ENCODE measurements at regions not wholly inside any gene's neighbourhood (a gene's known extent, or its start where the extent isn't known, plus 50 kb on each side); places are given as distances from the start of the nearest gene placed in this dataset.
"Not testable (repeated sequence)": the region's sequence is repeated elsewhere in the genome, so short reads cannot be mapped to it uniquely, and the experiment has no call there.

DNA sequence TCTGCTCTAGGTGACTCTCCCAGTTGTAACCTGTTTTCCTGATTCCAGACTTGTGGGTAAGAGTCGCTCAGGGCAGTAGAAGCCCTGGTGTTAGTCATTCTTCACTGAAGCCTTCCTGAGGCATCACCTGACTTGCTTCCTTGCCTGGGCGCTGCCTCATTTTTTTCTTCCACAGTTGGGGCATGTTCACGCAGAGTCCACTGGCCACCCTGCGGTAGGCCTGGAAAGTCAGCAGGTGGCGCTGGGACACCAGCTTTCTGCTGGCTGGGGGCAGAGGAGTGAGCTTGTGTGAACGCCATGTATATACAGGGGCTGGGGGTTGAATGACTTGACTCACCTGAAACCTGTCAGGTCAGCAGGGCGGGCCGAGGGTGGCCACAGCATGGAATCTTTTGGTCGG lies 189.3 kb upstream of the TP53TG3 start:
- not testable (repeated sequence) for H3K27ac ChIP-seq; H3K4me3 ChIP-seq; DNase-seq (ENCODE audit: low spot score)

DNA sequence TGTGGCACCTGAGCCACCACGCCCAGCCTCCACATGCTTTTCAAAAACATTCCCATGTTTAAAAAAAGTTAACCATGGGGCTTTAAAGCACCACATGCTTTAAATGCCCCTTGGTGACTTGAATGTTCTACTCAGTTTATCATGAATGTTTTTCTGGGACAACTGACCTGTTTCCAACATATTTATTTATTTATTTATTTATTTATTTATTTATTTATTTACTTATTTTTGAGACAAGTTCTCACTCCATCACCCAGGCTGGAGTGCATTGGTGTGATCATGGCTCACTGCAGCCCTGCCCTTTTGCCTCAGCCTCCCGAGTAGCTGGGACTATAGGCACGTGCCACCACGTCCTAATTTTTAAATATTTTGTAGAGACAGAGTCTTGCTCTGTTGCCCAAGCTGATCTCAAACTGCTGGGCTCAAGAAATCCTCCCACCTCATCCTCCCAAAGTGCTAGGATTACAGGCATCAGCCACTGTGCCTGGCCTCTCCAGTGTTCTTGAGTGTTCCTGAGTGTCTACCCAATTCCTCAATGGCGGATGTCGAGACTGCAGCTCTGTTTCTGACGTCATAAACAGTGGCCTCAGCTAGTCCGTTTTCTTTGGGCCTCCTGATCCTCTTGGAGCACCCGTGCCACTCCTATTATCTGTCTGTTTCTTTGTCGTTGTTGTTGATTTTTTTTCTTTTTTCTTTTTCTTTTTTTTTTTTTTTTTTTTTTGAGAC lies 185.7 kb upstream of the TP53TG3 start:
- H3K4me3 ChIP-seq, result not testable (repeated sequence)

GRCh38 chr16:32847379-32847778 lies 171.4 kb upstream of the TP53TG3 start:
- not testable (repeated sequence) for H3K27ac ChIP-seq; DNase-seq (ENCODE audit: low spot score); H3K4me3 ChIP-seq

More for the DNA sequence above, 185.7 kb upstream of the TP53TG3 start:
- DNase-seq (ENCODE audit: low spot score); H3K27ac ChIP-seq: not testable (repeated sequence)

DNA sequence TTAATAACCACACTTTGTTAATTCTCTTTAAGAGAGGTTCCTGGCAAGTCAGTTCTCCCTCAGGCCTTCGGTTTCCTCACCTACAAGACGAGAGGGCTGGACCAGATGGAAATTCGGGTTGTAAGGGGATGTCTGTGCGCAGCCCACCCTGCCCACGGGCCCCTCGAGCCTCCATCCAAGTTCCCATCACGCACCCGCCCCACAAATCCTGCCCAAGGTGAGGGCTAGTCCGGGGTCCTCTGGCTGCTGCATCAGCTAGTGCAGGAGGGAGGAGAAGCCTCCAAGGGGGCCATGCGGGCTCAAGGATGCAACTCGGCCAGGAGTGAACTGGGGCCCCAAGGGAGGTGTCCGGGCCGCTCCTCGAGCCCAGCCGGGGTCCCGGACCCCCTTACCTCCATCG lies 169.6 kb upstream of the TP53TG3 start:
- not testable (repeated sequence) for DNase-seq (ENCODE audit: low spot score); H3K4me3 ChIP-seq; H3K27ac ChIP-seq

GRCh38 chr16:32842844-32843243 lies 166.9 kb upstream of the TP53TG3 start:
- not testable (repeated sequence) for H3K27ac ChIP-seq; H3K4me3 ChIP-seq; DNase-seq (ENCODE audit: low spot score)

DNA sequence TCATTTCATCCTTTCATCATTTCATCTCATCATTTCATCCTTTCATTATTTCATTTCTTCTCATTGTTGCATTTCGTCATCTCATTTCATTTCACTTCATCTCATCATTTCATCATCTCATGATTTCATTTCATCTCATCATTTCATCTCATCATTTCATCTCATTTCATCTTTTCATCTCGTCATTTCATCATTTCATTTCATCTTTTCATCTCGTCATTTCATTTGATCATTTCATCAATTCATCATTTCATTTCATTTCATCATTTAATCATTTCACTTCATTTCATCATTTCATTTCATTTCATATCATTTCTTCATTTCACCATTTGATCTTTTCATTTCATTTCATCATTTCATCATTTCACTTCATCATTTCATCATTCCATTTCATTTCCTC lies 131.3 kb upstream of the TP53TG3 start:
- H3K4me3 ChIP-seq; DNase-seq (ENCODE audit: low spot score); H3K27ac ChIP-seq: not testable (repeated sequence)

DNA sequence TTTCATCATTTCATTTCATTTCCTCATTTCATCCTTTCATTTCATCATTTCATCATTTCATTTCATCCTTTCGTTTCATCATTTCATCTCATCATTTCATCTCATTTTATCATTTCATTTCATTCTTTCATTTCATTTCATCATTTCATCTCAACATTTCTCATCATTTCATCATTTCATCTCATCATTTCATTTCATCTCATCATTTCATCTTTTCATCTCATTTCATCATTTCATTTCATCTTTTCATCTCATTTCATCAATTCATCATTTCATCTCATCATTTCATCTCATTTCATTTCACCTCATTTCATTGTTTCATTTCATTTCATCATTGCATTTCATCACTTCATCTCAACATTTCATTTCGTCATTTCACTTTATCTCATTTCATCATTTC lies 129.7 kb upstream of the TP53TG3 start:
- H3K27ac ChIP-seq; DNase-seq (ENCODE audit: low spot score); H3K4me3 ChIP-seq: not testable (repeated sequence)
